HG03066 (cell line): ENCODE measurements at regions not wholly inside any gene's neighbourhood (a gene's known extent, or its start where the extent isn't known, plus 50 kb on each side); places are given as distances from the start of the nearest gene placed in this dataset.
"Not testable (repeated sequence)": the region's sequence is repeated elsewhere in the genome, so short reads cannot be mapped to it uniquely, and the experiment has no call there.

Experiments used
- ATAC-seq: cut with Tn5 transposase; IDR thresholded peaks from one replicate; pipeline ENCODE4 v1.9.1; 2021; ENCODE audit warnings: low read depth; ENCODE audit not compliant: unreplicated experiment

DNA sequence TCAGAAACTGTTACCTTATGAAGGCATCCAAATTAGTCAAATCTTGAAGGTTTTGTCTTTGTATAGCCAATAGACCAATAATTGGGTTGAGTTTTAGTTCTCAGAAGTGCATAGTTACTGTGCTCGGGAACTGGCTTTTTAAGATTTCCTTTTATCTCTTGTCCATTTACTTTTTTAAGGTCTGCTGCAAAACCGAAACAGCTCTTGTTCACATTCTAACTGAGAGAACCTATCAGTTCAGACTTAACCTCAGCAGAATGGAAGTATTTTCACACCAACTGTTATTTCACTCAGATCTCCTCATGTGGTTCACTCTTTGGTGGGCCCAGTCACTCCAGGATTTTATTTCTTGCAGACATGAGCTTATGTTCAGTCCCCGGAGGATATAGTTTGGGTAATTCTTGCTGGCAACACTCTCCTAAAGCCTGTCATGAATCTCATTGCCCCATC, 55.5 kb downstream of the TPBG start:
- peak; percentile 82 for ATAC-seq

DNA sequence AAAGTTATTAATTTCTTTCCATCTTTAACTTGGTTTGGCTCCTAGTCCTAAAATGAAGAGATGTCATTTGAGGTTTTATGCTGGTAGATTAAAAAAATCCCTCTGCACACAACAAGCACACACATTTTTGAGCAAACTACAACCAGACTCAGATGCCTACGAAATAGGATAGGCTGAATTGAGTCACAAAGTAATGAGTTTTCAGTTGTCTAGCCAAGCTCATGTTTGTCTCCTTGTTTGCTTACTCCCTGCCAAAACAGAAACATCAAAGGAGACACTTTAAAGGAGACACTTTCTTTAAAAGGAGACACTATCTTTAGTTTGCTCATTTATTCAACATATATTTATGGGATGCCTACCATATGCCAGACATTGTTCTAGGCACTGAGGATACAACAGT, 56.2 kb downstream of the TPBG start:
- ATAC-seq = no peak

DNA sequence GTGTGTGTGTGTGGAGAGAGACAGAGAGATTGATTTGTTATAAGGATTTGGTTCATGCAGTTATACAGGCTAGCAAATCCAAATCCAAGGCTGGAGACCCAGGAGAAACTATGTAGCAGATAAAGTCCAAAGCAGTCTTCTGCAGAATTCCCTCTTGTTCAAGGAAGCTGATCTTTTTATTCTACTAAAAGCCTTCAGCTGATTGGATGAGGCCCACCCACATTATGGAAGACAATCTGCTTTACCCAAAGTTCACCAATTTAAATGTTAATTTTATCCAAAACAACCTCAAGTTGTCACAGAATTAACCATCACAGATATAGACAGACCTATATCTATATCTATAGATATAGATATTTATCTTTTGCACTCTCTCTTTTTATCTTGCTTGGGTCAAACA, 67.0 kb downstream of the TPBG start:
- no peak for ATAC-seq

DNA sequence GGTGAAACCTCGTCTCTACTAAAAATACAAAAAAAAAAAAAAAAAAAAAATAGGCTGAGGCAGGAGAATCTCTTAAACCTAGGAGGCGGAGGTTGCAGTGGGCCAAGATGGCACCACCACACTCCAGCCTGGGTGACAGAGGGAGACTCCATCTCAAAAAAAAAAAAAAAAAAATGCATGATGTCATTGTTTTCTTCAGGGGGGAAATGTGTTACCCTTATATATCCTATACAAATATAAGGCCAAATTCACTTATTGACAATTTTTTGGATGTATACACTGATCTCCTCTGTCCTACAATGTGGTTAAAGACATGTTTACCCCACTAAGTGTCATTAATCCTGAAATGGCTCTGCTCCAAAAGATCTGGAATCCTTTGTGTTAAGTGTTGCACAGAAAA, 73.1 kb downstream of the TPBG start:
- ATAC-seq = no peak

DNA sequence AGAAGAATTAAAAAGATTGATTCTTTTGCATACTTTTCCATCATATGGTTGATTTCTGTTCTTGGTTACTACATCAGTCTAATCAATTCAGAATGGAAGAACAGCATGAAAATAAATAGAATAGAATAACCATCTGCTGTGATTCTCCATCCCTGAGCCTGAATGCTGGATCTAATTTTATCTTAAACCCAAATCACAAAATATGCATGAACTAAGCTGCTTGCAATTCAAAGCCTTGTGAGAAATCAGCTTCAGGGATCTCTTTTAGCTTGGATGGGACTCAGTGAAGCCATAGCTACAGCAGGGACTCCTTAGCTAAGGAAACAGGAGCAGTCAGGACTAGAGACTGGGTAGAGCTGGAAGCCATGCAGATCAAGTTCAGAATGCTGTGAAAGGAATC, 74.1 kb downstream of the TPBG start:
- no peak for ATAC-seq

DNA sequence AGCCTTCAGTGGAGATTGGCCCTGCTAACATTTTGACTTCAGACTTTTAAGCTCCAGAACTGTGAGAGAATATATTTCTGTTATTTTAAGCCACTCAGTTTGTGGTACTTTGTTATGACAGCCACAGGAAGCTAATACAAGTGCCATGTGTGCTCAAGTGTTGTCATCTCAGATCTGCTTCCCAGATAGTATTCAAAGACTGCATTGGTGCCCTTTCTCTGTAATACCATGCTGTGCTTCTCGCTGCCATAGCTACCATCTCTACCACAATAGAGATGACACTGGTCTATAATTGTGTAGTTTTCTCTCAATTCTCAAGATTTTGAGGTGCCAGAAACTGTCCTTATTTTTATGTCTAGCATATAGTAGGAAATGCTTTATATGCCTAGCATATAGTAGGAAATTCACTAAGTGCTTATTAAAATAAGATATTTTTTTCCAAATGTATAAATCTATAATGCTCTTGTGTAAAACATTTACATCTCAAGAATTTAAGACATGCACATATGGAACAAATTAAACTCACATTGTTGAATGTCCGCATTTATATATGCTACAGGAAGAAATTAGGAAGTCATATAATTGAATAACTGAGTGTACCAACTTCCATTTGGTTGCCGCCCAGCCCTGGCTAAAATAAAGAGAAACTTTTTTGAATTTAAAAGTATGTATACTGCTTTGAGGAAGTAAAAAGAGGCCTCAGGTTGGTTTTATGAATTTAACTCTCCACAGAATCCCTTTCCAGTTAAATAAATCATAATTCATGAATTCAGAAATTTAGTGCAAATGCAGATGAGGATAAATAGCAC, 77.6 kb downstream of the TPBG start:
- no peak for ATAC-seq

DNA sequence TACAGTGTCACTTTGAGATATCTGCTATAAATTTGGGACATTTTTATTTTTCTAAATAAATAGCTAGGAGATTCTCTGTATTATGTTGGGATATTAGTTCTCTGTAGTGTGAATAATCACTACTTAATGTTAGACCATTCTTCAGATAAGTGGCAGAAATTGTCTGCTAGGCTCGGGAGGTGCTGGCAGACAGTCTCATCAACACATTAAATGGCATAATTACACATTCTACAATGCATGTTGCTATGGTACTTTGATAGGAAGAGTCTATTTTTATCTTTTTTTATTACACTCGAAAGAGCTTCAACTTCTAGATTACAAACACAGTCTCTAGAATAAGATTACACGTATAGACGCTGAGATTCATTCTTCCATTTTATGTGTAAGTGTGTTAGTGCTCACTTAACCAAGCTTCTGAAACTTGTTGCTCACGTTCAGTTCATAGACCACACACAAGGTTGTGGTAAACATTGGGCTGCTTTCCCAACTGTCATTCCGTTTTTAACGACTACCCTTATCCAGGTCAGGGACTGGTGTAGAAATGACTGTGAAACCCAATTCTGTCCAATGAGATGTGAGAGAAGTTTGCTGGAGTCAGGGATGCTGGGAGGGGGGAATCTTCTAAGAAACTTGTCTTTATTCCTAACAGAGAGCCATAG, 78.6 kb downstream of the TPBG start:
- no peak for ATAC-seq

DNA sequence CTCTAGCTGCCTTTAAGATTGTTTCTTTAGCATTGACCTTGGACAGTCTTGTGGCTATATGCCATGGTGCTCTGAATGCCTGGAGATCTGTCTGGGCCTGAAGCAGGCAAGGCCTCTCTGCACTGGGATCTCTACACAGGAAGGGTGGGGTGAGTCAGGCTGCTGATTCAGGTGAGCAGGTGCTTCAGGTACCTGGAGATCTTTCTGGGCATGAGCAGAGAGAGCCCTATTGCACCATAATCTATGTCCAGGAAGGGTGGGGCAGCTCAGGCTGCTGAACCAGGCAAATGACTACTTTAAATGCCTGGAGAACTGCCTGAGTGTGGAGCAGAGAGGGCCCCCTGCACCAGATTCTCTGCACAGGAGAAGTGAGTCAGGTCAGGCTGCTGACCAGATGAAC, 94.5 kb downstream of the TPBG start:
- no peak for ATAC-seq

DNA sequence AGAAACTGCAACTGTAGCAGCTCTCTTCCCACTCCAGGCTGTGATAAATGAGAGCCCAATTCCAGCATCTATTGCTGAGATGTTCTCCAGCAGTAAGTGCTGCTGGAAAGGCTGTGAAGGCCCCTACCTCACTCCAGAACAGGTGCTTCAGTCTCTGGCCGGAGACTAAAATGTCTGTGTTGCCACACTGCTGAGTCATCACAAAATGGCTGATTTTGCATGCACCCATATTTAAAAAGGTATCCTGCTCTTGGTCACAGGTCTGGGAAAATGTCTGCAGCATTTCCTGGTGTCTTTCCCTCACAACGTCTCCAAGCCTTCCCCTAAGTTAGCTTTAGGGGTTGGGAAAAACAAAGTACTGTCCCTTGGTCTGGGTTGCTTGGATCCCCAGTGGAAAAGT, 95.1 kb downstream of the TPBG start:
- ATAC-seq = no peak

DNA sequence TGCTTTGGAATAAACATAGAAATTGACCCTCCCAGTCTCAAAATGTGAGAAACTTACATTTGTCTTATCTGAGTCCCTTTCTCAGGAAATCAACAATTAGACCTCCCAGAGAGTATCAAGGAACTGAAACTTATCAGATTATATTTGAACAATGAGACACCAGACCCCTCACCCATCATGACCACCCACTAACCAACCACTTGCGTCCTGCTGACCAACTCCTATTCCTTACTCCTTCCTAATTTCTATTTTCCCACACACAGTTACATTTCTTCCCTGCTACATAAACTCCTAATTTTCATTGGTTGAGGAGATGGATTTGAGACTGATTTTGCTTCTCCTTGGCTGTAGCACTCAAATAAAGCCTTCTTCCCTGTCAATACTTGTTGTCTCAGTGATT, 97.9 kb downstream of the TPBG start:
- no peak for ATAC-seq

DNA sequence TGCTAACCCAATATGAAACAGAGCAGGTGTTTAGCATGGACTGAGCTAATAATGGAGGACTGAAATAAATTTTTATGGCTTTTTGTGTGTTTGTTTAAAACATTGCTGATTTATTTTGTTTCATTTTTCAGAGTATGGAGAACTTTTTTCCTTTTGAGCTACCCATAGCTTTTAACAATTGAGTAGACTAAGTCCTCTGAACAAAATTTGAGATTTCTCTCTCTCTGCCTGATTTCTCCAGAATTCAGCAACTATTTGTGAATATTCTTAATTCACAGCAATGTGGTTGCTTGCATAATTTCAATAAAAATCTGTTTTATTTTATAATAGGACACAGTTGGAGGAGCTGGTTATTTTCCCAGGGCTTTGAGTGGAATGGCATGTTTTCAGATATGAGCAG, 103.7 kb downstream of the TPBG start:
- ATAC-seq = no peak

DNA sequence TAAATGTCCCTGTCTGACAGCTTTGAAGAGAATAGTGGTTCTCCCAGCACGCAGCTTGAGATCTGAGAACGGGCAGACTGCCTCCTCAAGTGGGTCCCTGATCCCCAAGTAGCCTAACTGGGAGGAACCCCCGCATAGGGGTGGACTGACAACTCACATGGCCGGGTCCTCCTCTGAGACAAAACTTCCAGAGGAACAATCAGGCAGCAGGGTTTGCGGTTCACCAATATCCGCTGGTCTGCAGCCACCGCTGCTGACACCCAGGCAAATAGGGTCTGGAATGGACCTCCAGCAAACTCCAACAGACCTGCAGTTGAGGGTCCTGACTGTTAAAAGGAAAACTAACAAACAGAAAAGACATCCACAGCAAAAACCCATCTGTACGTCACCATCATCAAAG, 106.5 kb downstream of the TPBG start:
- not testable (repeated sequence) for ATAC-seq

DNA sequence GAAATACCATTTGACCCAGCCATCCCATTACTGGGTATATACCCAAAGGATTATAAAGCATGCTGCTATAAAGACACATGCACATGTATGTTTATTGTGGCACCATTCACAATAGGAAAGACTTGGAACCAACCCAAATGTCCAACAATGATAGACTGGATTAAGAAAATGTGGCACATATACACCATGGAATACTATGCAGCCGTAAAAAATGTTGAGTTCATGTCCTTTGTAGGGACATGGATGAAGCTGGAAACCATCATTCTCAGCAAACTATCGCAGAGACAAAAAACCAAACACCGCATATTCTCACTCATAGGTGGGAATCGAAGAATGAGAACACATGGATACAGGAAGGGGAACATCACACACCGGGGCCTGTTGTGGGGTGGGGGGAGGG, 111.5 kb downstream of the TPBG start:
- not testable (repeated sequence) for ATAC-seq

DNA sequence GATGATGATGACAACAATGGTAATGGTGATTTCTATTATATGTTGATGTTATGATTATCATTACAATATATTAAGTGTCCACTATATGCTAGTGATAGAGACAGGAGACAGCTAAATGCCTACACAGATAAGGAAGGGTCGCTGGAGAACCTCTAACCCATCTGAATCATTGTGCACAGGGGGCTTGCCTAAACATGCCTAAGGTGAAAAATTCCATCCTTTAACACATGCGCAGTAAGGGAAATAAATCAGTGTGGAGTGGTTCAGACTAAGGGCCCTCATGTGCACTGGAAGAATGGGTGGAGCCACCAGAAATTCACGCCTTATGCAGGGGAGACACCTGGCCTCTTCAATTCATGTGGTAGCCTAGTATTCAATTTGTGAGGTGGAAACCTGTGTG, 120.4 kb downstream of the TPBG start:
- no peak for ATAC-seq

DNA sequence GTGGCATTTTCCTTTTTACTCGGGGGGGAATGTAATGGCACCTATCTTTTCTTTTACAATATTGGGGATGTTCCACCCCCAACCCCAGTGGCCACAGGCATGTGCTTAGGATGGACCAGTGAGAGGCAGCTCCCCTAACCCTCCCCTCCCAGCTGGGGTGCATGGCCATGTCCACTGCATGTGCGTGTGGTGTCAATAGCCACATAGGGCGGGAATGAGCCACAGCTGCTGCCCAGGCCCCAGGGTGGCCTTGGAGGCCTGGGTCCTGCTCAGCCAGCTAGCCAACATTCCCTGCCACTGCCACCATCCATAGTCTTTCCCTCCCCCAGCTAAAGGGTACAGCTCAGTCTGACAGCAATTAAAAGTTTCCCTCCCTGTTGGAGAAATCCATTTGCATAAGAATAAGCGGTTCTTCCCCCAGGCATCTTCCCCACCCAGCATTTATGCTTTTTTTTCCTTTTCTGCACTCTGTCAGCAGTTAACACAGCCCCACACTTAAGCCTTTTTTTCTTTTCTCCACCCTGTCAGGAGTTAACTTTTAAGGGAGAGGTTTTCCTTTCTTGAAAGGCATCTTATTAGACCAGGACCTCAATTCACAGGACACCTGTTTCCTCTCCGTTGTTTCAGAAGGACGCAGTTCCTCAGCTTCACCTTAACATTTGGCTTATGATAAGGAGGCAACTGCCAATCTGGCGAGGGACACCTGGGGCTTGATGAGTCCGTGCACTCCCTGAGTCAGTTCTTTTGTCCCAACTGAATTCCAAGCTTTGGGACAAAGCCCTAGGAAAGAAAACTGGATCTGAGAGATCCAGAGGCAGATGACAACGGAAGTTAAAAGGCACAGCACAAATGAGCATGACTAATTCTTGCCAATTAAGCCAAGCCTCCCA, 121.4 kb downstream of the TPBG start:
- ATAC-seq = no peak

DNA sequence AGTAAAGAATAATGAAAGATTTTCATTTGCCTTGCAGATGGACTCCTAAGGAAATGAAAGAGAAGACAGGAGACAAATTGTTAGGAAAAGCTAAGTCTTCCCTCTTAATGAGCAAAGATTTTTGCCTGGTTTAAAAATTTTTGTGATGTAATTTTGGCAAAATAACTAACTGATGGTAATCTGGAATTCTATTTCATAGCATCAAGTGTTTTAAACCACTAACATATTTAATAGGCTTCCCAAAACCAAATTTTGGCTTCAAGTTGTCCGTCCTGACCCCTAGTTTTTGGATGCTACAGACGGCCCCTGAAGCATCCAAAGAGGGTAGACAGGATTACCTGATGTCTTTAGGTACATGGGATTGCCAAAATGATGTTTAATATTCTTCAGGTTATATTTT, 124.3 kb downstream of the TPBG start:
- ATAC-seq = no peak

DNA sequence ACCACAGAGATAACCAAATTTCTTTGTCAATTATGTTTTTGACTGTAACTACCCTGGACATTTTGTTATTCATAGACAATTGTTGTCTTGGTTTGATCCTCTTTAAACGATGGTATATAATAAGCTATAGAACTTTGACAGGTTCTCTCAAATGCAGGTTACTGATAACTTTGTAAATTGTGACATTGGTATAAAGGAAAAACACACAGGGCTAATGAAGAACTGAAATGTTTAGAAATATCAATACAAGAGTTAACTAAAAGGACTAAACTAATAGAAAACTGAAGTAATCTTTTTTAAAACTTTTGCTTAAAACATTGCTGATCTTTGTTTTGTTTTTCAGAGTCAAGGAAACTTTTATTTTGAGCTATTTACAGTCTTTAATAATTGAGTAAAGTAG, 124.8 kb downstream of the TPBG start:
- ATAC-seq = no peak

DNA sequence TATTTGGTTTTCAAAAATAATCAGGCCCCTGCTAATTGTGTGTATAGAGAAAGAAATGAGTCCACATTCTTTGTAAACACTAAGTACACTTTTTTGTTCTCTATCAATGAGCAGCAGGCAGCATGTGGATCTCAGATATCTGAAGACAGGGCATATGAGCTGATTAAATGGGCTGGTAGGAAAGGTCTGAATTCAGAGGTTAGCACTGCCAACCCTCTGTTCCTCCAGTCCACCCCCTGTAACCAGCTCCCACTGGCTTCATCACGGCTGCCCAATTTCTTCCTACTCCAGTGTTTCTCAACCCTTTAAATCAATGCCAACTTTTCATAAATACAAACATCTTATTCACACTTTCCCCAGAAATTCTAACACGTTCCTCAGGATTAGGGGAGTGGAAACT, 128.5 kb downstream of the TPBG start:
- no peak for ATAC-seq

DNA sequence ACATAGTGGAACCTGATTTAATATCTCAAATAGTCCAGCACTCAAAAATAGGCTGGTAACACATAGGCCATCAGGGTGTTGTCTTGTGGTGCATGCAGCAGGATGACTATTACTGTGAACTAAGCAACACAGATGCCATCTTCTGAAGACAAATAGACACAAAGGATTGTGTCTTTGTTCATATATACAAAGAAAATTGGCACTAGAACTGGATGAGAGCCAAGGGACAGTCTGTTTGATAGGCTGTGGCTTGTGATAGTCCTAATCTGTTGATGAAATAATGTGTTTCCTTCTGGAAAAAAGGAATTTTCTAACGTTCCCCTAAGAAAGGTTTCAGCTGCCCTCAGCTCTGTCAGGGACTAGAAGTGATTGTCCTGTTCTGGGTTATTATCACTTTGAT, 129.8 kb downstream of the TPBG start:
- ATAC-seq = no peak

DNA sequence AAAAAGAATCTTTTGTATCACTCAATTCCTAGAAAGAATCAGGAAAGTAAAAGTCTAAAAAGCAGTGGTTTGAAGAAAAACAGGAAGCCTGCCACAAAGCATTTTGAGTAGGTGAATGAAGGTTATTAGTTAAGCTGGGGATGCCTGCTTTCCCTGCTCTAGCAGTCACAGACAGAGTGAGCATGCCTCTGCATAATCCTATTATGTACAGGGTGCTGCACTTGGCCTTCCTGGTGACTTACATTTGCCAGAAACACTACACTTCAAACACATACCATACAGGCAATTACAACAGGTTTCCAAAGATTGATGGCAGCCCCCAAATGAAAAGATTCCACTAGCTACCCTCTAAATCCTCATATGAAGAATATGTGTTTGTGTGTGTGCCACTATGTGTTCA, 130.8 kb downstream of the TPBG start:
- no peak for ATAC-seq

DNA sequence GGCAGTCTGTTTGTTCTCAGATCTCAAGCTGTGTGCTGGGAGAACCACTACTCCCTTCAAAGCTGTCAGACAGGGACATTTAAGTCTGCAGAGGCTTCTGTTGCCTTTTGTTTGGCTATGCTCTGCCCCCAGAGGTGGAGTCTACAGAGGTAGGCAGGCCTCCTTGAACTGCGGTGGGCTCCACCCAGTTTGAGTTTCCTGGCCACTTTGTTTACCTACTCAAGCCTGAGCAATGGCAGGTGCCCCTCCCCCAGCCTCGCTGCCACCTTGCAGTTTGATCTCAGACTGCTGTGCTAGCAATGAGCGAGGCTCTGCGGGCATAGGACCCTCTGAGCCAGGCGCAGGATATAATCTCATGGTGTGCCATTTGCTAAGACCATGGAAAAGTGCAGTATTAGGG, 138.3 kb downstream of the TPBG start:
- not testable (repeated sequence) for ATAC-seq
